GM12872 (cell line): ENCODE measurements at regions not wholly inside any gene's neighbourhood (a gene's known extent, or its start where the extent isn't known, plus 50 kb on each side); places are given as distances from the start of the nearest gene placed in this dataset.

Experiments used
- CTCF ChIP-seq: IDR thresholded peaks from 3 replicates; pipeline ENCODE4 v1.5.1; 2011; ENCODE audit warnings: low read depth, mild to moderate bottlenecking, low read length, moderate library complexity; ENCODE audit not compliant: insufficient read depth

GRCh38 chr7:96928965-96929364 lies 76.4 kb upstream of the DLX6 start:
- TF ChIP-seq CTCF = no peak

GRCh38 chr7:96931891-96932290 lies 73.5 kb upstream of the DLX6 start:
- TF ChIP-seq CTCF = no peak

- no peak for TF ChIP-seq CTCF
Measured at GRCh38 chr7:96933067-96933645, 72.2 kb upstream of the DLX6 start.

- TF ChIP-seq CTCF = no peak
Measured at GRCh38 chr7:96936621-96937020, 68.7 kb upstream of the DLX6 start.

- TF ChIP-seq CTCF = no peak
Measured at GRCh38 chr7:96942112-96942511, 63.2 kb upstream of the DLX6 start.

GRCh38 chr7:96949766-96950165 lies 55.6 kb upstream of the DLX6 start:
- no peak for TF ChIP-seq CTCF

GRCh38 chr7:96952974-96953391 lies 52.4 kb upstream of the DLX6 start:
- no peak for TF ChIP-seq CTCF
